ENCODE measurements at regions not wholly inside any gene's neighbourhood (a gene's known extent, or its start where the extent isn't known, plus 50 kb on each side); places are given as distances from the start of the nearest gene placed in this dataset.

DNA sequence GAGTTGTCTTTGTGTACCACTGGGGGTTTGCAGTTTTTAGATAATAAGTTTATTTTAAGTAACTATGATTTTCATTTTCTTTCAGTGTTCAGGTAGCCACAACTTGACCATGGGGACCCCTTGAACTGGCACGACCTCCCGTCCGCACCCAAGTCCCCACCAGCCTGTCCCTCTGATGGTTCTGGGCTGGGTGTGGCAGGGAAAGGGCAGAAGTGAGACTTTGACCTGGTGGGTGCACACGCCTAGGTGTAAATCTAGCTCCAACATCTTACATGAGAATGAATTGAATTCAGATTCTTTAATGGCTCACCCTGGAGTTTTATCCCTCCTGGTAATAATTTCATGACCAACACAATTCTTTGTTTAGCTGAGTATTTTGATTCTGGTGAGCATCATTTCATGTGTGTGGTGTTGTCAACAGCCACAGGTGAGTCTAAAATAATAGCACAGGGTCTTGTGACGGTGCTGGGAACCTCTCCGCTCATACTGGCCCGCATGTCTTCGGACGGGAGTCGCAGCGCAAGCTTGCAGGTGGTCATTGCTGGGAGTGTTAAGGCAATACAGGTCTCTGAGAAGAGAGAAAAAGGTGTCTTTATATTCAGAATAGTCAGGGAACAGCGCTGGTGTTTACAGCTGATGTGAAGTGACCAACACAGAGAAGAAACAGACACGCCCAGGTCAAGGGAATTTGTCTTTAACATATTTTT lies 50.8 kb upstream of the POFUT2 start:
- 91 to 96% methylated on average over 4 to 12 of the region's 13 CpGs for WGBS, 2 experiments (ENCODE audit: insufficient coverage in 1 of 2, insufficient read length in 1 of 2)
- Histone ChIP-seq H3K4me3 (ENCODE audit: low read length) (no peak overlapping the region), H3K27me3 (ENCODE audit: control insufficient read depth, insufficient read depth, low read length, poor library complexity, severe bottlenecking) (no peaks in the 10 kb centered on the region), H3K4me1 (ENCODE audit: control insufficient read depth, insufficient read depth, low read length) (peaks cover 12% of the 10 kb centered on the region), H3K27ac (ENCODE audit: low read depth, low read length) (no peak overlapping the region), H3K36me3 (ENCODE audit: control insufficient read depth, insufficient read depth, low read length) (no peaks in the 10 kb centered on the region), H3K9me3 (ENCODE audit: control insufficient read depth, low read length) (no peaks in the 10 kb centered on the region), H3K9ac (ENCODE audit: extremely low read depth, low read length, poor library complexity, severe bottlenecking) (no peak overlapping the region)
- Mint-ChIP-seq H3K4me3 (no peak overlapping the region), H3K9me3 (no peaks in the 10 kb centered on the region), H3K27ac (no peak overlapping the region), H3K4me1 (peaks cover 25% of the 10 kb centered on the region), H3K36me3 (ENCODE audit: low read depth) (no peaks in the 10 kb centered on the region), H3K27me3 (ENCODE audit: insufficient read depth) (no peaks in the 10 kb centered on the region)
- DNase-seq: peak; percentile 22
- TF ChIP-seq, protein P1, sequence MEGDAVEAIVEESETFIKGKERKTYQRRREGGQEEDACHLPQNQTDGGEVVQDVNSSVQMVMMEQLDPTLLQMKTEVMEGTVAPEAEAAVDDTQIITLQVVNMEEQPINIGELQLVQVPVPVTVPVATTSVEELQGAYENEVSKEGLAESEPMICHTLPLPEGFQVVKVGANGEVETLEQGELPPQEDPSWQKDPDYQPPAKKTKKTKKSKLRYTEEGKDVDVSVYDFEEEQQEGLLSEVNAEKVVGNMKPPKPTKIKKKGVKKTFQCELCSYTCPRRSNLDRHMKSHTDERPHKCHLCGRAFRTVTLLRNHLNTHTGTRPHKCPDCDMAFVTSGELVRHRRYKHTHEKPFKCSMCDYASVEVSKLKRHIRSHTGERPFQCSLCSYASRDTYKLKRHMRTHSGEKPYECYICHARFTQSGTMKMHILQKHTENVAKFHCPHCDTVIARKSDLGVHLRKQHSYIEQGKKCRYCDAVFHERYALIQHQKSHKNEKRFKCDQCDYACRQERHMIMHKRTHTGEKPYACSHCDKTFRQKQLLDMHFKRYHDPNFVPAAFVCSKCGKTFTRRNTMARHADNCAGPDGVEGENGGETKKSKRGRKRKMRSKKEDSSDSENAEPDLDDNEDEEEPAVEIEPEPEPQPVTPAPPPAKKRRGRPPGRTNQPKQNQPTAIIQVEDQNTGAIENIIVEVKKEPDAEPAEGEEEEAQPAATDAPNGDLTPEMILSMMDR (conservative IDR thresholded peaks at IDR 0.05): no peak

GRCh38 chr21:45339421-45340402 lies 52.0 kb upstream of the POFUT2 start:
- Mint-ChIP-seq H3K9me3 (no peaks in the 10 kb centered on the region), H3K4me3 (no peak overlapping the region), H3K4me1 (peaks cover 13% of the 10 kb centered on the region), H3K27me3 (ENCODE audit: insufficient read depth) (no peaks in the 10 kb centered on the region), H3K27ac (no peak overlapping the region), H3K36me3 (ENCODE audit: low read depth) (no peaks in the 10 kb centered on the region)
- 87 to 88% methylated on average over 14 to 18 of the region's 19 CpGs for WGBS, 2 experiments (ENCODE audit: insufficient coverage in 1 of 2, insufficient read length in 1 of 2)
- DNase-seq: no peak
- H3K36me3 ChIP-seq (ENCODE audit: control insufficient read depth, insufficient read depth, low read length): no peaks in the 10 kb centered on the region
- TF ChIP-seq, protein P1 (conservative IDR thresholded peaks at IDR 0.05): no peak
- H3K27me3 ChIP-seq (ENCODE audit: control insufficient read depth, insufficient read depth, low read length, poor library complexity, severe bottlenecking): no peaks in the 10 kb centered on the region
- no peaks in the 10 kb centered on the region for H3K9me3 ChIP-seq (ENCODE audit: control insufficient read depth, low read length)
- no peak overlapping the region for H3K4me3 ChIP-seq (ENCODE audit: low read length)
- no peak overlapping the region for H3K27ac ChIP-seq (ENCODE audit: low read depth, low read length)
- no peak overlapping the region for H3K9ac ChIP-seq (ENCODE audit: extremely low read depth, low read length, poor library complexity, severe bottlenecking)
- H3K4me1 ChIP-seq (ENCODE audit: control insufficient read depth, insufficient read depth, low read length): peaks cover 4% of the 10 kb centered on the region

- Mint-ChIP-seq H3K4me1 (peaks cover 13% of the 10 kb centered on the region), H3K27me3 (ENCODE audit: insufficient read depth) (no peaks in the 10 kb centered on the region), H3K9me3 (no peaks in the 10 kb centered on the region), H3K4me3 (no peak overlapping the region), H3K36me3 (ENCODE audit: low read depth) (no peaks in the 10 kb centered on the region), H3K27ac (no peak overlapping the region)
- TF ChIP-seq, protein P1 (conservative IDR thresholded peaks at IDR 0.05): no peak
- no peaks in the 10 kb centered on the region for H3K9me3 ChIP-seq (ENCODE audit: control insufficient read depth, low read length)
- H3K27me3 ChIP-seq (ENCODE audit: control insufficient read depth, insufficient read depth, low read length, poor library complexity, severe bottlenecking): no peaks in the 10 kb centered on the region
- no peak overlapping the region for H3K27ac ChIP-seq (ENCODE audit: low read depth, low read length)
- WGBS, 2 experiments (ENCODE audit: insufficient coverage in 1 of 2, insufficient read length in 1 of 2): 84 to 92% methylated on average over 7 to 8 of the region's 8 CpGs
- no peak for DNase-seq
- no peak overlapping the region for H3K9ac ChIP-seq (ENCODE audit: extremely low read depth, low read length, poor library complexity, severe bottlenecking)
- H3K36me3 ChIP-seq (ENCODE audit: control insufficient read depth, insufficient read depth, low read length): no peaks in the 10 kb centered on the region
- H3K4me3 ChIP-seq (ENCODE audit: low read length): no peak overlapping the region
- H3K4me1 ChIP-seq (ENCODE audit: control insufficient read depth, insufficient read depth, low read length): peaks cover 4% of the 10 kb centered on the region
Measured at GRCh38 chr21:45340515-45340914, 52.8 kb upstream of the POFUT2 start.
